Adrenal gland (tissue), 9 donors: ENCODE measurements at regions not wholly inside any gene's neighbourhood (a gene's known extent, or its start where the extent isn't known, plus 50 kb on each side); places are given as distances from the start of the nearest gene placed in this dataset.

ENCODE experiments used
- DNase-seq, 7 donors: peaks; one replicate each; pipeline ENCODE4 v3.0.0-alpha.2; 2019 to 2020
- H3K27ac ChIP-seq, 5 donors: fragments of 200-600 bp; sonication (generic) in 4 of 5; 1 replicate in 3 of 5; 2 replicates in 2 of 5; pipeline versions ENCODE4 v1.5.1 to v1.8.0; 2016 to 2020; ENCODE audit warnings: mild to moderate bottlenecking in 1 of 5
- H3K27me3 ChIP-seq: fragments of 200-600 bp; 2 replicates; pipeline ENCODE4 v1.8.0; 2021
- H3K36me3 ChIP-seq, 2 donors: fragments of 200-600 bp; replicated peaks in 1 of 2; 1 replicate in 1 of 2; 2 replicates in 1 of 2; pipeline versions ENCODE4 v1.5.1 to v1.8.0; 2018 to 2022
- H3K4me1 ChIP-seq, 2 donors: fragments of 200-600 bp; replicated peaks in 1 of 2; 1 replicate in 1 of 2; 2 replicates in 1 of 2; pipeline versions ENCODE4 v1.5.1 to v1.8.0; 2018 to 2021
- H3K4me3 ChIP-seq, 4 donors: fragments of 200-600 bp; sonication (generic) in 3 of 4; one replicate each; pipeline ENCODE4 v1.5.1; 2016 to 2018
- H3K9me3 ChIP-seq, 3 donors: fragments of 200-600 bp; sonication (generic) in 1 of 3; replicated peaks in 1 of 3; 1 replicate in 2 of 3; 2 replicates in 1 of 3; pipeline versions ENCODE4 v1.5.1 to v1.8.0; 2016 to 2021
- POLR2A ChIP-seq, 2 donors: fragments of 450-650 bp; IDR thresholded peaks; one replicate each; pipeline ENCODE4 v1.6.1; 2017; ENCODE audit warnings: antibody characterized with exemption in 2 of 2, mild to moderate bottlenecking in 2 of 2, moderate library complexity in 1 of 2
- WGBS, 4 donors: extraction: QIAGEN DNeasy Blood & Tissue Kit in 2 of 4; methylation state at CpG; one replicate each; pipeline versions ENCODE4 v1.1.5 to v1.1.7; 2013 to 2017; 5-methylcytosine and 5-hydroxymethylcytosine counted together
- intact Hi-C, 2 donors: fragments of 100-400 bp; cut with DNase I; formaldehyde crosslinking; loops; one replicate each; pipeline versions ENCODE4 v1.14.1 to v1.15.0; 2022 to 2023
- TF ChIP-seq, protein P1 (sequence below), 6 experiments: fragments of 450-650 bp in 4 of 6; fragments of 200-600 bp in 2 of 6; sonication (generic) in 1 of 6; IDR thresholded peaks; 1 replicate in 5 of 6; 2 replicates in 1 of 6; pipeline versions ENCODE4 v1.5.1 to v1.8.0; 2016 to 2021; ENCODE audit warnings: antibody characterized with exemption in 6 of 6, mild to moderate bottlenecking in 2 of 6, moderate library complexity in 1 of 6
- donor health status: healthy with polysubstance abuse.
- donor health status: Bipolar disorder and iron deficiency.
- donor health status: DM: yes; HTN: yes; CAD: no.
- donor health status: DM: no; HTN: no; CAD: no.
- donor health status: DM: no; HTN: no; CAD: no.

DNA sequence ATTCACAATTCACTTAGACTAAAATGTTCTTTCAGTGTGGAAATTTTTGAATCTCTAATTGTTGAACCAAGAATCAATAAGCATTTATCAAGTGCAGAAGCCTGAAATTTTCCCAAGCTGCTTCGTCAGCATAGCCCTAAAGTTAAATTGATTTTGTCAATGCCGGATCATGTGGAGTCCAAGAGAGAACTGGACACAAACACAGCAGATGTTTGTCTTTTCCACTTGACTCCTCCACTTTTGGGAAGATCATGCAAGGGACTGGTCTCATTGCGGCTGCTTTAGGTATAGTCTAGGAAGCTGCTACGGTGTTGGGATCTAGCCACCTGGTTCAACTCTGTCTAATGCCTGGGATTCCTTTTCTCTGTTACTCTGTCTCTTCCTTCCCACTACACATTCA lies 95.7 kb downstream of the CYB561 start:
- H3K36me3 ChIP-seq: no peaks in the 10 kb centered on the region
- DNase-seq: no peak
- intact Hi-C loops: no loop called here
- no peak overlapping the region for H3K4me3 ChIP-seq
- H3K27me3 ChIP-seq: no peaks in the 10 kb centered on the region
- H3K27ac ChIP-seq: no peak overlapping the region
- WGBS, 4 donors: 85 to 96% (median 91%) methylated on average over 4 of the region's 4 CpGs
- H3K4me1 ChIP-seq: no peaks in the 10 kb centered on the region
- H3K9me3 ChIP-seq: no peaks in the 10 kb centered on the region
- TF ChIP-seq, protein P1, sequence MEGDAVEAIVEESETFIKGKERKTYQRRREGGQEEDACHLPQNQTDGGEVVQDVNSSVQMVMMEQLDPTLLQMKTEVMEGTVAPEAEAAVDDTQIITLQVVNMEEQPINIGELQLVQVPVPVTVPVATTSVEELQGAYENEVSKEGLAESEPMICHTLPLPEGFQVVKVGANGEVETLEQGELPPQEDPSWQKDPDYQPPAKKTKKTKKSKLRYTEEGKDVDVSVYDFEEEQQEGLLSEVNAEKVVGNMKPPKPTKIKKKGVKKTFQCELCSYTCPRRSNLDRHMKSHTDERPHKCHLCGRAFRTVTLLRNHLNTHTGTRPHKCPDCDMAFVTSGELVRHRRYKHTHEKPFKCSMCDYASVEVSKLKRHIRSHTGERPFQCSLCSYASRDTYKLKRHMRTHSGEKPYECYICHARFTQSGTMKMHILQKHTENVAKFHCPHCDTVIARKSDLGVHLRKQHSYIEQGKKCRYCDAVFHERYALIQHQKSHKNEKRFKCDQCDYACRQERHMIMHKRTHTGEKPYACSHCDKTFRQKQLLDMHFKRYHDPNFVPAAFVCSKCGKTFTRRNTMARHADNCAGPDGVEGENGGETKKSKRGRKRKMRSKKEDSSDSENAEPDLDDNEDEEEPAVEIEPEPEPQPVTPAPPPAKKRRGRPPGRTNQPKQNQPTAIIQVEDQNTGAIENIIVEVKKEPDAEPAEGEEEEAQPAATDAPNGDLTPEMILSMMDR (IDR thresholded peaks at IDR 0.05): no peak
- TF ChIP-seq POLR2A (IDR thresholded peaks at IDR 0.05): no peak

DNA sequence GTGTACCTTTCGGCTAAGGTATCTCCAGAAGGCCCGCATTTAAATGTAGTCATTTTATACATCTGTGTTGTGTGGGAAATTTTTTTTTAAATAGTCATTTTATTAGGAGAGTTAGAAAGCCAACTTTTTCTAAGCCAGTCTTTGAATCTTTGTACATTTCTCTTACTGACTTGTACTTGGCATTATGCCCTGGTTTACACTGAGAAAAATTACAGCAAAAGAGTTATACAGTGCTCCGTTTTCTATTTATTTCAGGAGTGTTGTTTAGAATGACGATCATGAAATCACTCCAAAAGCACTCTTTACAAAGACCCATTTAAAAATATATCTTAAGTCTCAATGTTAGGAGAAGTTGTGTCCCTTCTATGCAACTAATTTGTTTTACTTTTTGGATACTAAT lies 91.8 kb downstream of the CYB561 start:
- Histone ChIP-seq H3K27ac (no peak overlapping the region), H3K4me3 (no peak overlapping the region), H3K36me3 (no peaks in the 10 kb centered on the region), H3K4me1 (peaks cover 4 to 9% of the 10 kb centered on the region in 2 donors), H3K9me3 (no peaks in the 10 kb centered on the region), H3K27me3 (no peaks in the 10 kb centered on the region)
- intact Hi-C loops: no loop called here
- no peak for DNase-seq
- TF ChIP-seq POLR2A (IDR thresholded peaks at IDR 0.05): no peak
- TF ChIP-seq, protein P1 (IDR thresholded peaks at IDR 0.05): no peak
- 56 to 78% (median 68%) methylated on average over 4 of the region's 4 CpGs for WGBS, 4 donors

DNA sequence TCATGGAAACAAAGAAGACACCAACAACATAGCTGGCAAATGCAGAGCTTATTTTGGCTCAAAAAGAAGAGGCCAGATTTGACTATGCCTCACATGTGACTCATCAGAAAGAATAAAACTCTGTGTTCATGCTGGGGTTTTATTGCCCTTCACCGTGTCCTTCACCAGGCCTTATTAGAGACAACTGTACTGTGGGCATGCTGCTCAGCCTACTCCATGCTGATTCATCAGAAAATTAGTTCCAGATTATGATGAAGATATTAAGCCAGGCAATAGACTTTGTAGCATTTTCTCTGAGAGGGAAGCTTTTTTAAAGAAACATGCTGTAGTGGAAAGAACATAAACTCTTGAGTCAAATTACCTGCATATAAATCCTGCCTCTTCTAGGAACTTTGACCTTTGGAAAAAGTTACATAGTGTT lies 89.8 kb downstream of the CYB561 start:
- Histone ChIP-seq H3K27ac (peak overlapping the region in 2 of 5 donors; percentile 69 to 76), H3K4me3 (no peak overlapping the region), H3K4me1 (peaks cover 4 to 9% of the 10 kb centered on the region in 2 donors), H3K9me3 (no peaks in the 10 kb centered on the region), H3K36me3 (no peaks in the 10 kb centered on the region), H3K27me3 (no peaks in the 10 kb centered on the region)
- intact Hi-C loops: no loop called here
- TF ChIP-seq POLR2A (IDR thresholded peaks at IDR 0.05): no peak
- TF ChIP-seq, protein P1 (IDR thresholded peaks at IDR 0.05): no peak
- peak; percentile 61 to 85 (median 65) for DNase-seq
- WGBS, 4 donors: 26 to 30% (median 29%) methylated on average over 1 of the region's 1 CpG

DNA sequence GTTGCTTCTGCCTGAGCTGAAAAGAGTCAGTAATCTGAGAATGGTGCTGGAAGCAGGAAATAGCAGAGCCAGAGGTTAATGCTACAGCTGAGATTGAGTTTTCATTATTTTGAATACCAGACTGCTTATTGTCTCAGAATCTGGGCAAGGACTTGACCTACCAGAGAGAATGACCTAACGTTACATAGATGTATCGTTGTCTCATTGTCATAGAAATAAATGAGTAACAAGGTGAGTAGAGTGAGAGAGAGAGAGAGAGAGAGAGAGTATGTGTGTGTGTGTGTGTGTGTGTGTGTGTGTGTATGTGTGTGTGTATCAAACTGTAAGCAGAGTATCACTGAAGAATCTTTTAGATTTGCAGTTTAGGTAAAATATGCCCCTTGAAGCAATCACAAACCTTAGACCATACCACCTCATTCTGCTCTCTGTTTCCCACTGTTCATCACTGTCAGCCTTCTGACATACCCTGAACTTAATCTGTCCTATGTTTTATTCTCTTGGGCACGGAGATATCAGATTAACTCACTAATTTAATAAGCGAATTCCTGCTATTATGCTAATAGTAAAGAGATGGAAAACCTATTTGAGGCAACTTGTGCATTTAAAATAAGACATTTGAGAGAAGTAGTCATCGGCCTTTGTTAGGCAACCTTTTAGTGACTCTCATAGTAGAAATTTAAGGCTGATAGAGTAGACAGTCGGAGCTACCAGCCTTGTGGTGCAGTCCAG lies 87.8 kb downstream of the CYB561 start:
- no peak overlapping the region for H3K4me3 ChIP-seq
- H3K4me1 ChIP-seq: peaks cover 4 to 9% of the 10 kb centered on the region in 2 donors
- H3K36me3 ChIP-seq: no peaks in the 10 kb centered on the region
- intact Hi-C loops: no loop called here
- peak overlapping the region in 1 of 5 donors; percentile 44 for H3K27ac ChIP-seq
- no peaks in the 10 kb centered on the region for H3K9me3 ChIP-seq
- 71 to 76% (median 75%) methylated on average over 6 of the region's 6 CpGs for WGBS, 4 donors
- DNase-seq: no peak
- no peaks in the 10 kb centered on the region for H3K27me3 ChIP-seq
- no peak for TF ChIP-seq POLR2A (IDR thresholded peaks at IDR 0.05)
- TF ChIP-seq, protein P1 (IDR thresholded peaks at IDR 0.05): no peak
